ENCODE measurements at regions not wholly inside any gene's neighbourhood (a gene's known extent, or its start where the extent isn't known, plus 50 kb on each side); places are given as distances from the start of the nearest gene placed in this dataset.

- peaks cover 15% of the 10 kb centered on the region for H3K9me3 Mint-ChIP-seq
- no peak overlapping the region for H3K4me3 Mint-ChIP-seq
- H3K27me3 Mint-ChIP-seq (ENCODE audit: low read depth): no peaks in the 10 kb centered on the region
- DNase-seq (ENCODE audit: low spot score): no peak
- no peak overlapping the region for H3K27ac Mint-ChIP-seq
- peaks cover 4% of the 10 kb centered on the region for H3K36me3 Mint-ChIP-seq (ENCODE audit: low read depth)
- peaks cover under 1% of the 10 kb centered on the region for H3K4me1 Mint-ChIP-seq (ENCODE audit: low read depth)
These were observed 374.8 kb downstream of the ZFHX3 start for GRCh38 chr16:72673118-72673517.

- DNase-seq (ENCODE audit: low spot score): no peak
- Mint-ChIP-seq H3K4me3 (no peak overlapping the region), H3K36me3 (ENCODE audit: low read depth) (no peaks in the 10 kb centered on the region), H3K4me1 (ENCODE audit: low read depth) (peaks cover 21% of the 10 kb centered on the region), H3K27ac (no peak overlapping the region), H3K9me3 (peaks cover 6% of the 10 kb centered on the region), H3K27me3 (ENCODE audit: low read depth) (peaks cover 9% of the 10 kb centered on the region)
These were observed 381.7 kb downstream of the ZFHX3 start for GRCh38 chr16:72666267-72666666.

DNA sequence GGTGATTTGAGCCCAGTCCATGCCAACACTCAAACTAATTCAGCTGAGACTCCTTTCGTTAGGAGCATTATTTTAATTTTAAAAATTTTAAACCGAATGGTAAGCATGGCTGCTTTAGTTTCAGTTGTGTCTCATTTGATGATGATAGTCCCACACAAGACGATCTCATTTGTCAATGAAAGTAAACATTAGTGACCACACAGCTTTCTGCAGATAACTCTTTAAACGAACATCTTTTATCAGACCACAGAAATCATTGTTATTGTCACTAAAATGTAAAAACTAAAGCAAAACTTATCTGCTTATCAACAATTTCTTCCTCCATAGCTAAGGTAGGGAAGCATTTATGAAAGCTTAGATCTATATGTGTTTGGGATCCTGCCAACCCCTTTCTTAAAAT, 382.2 kb downstream of the ZFHX3 start:
- Mint-ChIP-seq H3K4me3 (peak overlapping the region; percentile 100), H3K36me3 (ENCODE audit: low read depth) (no peaks in the 10 kb centered on the region), H3K27ac (peak overlapping the region; percentile 99), H3K27me3 (ENCODE audit: low read depth) (peaks cover 9% of the 10 kb centered on the region), H3K9me3 (peaks cover 6% of the 10 kb centered on the region), H3K4me1 (ENCODE audit: low read depth) (peaks cover 21% of the 10 kb centered on the region)
- no peak for DNase-seq (ENCODE audit: low spot score)

DNA sequence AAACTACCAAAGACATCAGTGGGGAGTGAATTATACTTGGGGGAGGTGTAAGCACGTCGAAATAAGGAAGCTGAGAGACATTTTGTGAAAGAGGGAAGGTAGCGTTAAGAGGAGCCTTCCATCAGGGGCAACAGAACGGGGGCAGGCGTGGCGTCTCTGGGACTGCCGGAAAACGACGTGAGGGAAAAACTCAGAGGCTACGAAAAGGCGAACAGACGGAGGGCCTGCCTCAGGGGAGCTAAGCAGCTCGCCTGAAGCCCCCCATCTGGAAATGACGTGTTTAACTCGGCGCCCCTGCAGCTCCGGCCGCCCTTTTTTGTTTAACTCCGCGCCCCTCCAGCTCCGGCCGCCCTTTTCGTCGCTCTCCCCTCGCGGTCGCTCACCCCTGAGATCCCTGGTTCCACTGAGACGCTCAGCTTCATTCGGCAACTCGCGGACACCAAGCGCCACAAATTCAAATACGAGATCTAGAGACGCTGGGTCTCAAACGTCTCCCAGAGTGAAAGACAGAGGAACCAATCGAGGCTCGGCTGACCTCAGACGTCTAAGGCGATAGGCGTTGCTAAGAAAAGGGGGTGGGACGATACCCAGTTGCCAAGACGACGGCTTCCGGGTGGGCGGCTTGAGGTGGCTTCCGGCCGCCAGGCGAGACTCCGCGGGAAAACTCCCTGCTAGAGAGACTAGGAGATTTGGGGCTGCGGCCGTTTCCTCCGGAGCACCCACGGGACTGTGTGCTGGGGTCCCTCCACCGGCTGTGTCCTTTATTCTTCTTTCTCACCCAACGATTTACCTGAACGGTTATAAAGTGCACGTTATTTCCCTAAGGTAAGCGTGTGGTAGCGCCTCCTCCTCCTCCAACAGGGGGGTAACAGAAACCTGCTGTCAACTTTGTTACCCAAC, 383.2 kb downstream of the ZFHX3 start:
- peaks cover 9% of the 10 kb centered on the region for H3K27me3 Mint-ChIP-seq (ENCODE audit: low read depth)
- DNase-seq (ENCODE audit: low spot score): peak; percentile 94
- peaks cover 21% of the 10 kb centered on the region for H3K4me1 Mint-ChIP-seq (ENCODE audit: low read depth)
- H3K9me3 Mint-ChIP-seq: peaks cover 11% of the 10 kb centered on the region
- peak overlapping the region; percentile 100 for H3K4me3 Mint-ChIP-seq
- H3K36me3 Mint-ChIP-seq (ENCODE audit: low read depth): no peaks in the 10 kb centered on the region
- peak overlapping the region; percentile 99 for H3K27ac Mint-ChIP-seq

- Mint-ChIP-seq H3K9me3 (peaks cover 11% of the 10 kb centered on the region), H3K4me1 (ENCODE audit: low read depth) (peaks cover 23% of the 10 kb centered on the region), H3K27ac (peak overlapping the region; percentile 99), H3K27me3 (ENCODE audit: low read depth) (peaks cover 9% of the 10 kb centered on the region), H3K4me3 (peak overlapping the region; percentile 100), H3K36me3 (ENCODE audit: low read depth) (no peaks in the 10 kb centered on the region)
- DNase-seq (ENCODE audit: low spot score): no peak
These were observed 383.8 kb downstream of the ZFHX3 start for GRCh38 chr16:72664056-72664508.

DNA sequence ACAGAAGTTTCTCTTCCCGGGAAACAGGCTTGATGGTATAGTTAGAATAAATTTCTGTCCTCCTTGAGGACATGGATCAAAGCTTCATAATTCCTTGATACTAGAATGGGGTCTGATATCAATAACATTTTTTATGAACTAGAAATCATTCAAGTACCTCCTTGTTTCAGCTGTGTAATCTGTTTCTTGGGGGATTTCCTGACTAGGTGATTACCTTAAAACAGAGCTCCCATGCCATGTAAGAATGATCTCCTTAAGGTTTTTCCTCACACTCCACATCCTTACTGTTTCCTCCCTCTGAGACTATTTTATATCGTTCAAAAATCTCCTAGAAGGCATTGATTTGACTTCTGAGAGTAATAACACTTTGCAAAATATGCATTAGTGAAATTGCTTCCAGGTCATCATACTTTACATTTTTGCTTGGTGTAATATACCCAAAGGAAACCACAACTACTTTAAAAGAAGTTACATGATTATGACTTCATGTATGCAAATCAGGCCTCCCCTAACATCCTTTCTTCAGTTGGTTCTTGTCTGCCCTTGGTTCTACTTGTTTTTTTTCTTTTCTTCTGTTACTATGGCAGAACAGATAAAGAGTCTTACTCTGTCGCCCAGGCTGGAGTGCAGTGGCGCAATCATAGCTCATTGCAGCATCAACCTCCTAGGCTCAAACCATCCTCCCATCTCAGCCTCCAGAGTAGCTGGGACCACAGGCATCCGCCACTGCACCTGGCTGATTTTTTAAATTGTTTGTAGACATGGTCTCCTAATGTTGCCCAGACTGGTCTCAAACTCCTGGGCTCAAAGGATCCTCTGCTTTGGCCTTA, 388.8 kb downstream of the ZFHX3 start:
- Mint-ChIP-seq H3K9me3 (peaks cover 11% of the 10 kb centered on the region), H3K27ac (no peak overlapping the region), H3K36me3 (ENCODE audit: low read depth) (no peaks in the 10 kb centered on the region), H3K4me1 (ENCODE audit: low read depth) (peaks cover 18% of the 10 kb centered on the region), H3K27me3 (ENCODE audit: low read depth) (peaks cover 9% of the 10 kb centered on the region), H3K4me3 (no peak overlapping the region)
- no peak for DNase-seq (ENCODE audit: low spot score)

DNA sequence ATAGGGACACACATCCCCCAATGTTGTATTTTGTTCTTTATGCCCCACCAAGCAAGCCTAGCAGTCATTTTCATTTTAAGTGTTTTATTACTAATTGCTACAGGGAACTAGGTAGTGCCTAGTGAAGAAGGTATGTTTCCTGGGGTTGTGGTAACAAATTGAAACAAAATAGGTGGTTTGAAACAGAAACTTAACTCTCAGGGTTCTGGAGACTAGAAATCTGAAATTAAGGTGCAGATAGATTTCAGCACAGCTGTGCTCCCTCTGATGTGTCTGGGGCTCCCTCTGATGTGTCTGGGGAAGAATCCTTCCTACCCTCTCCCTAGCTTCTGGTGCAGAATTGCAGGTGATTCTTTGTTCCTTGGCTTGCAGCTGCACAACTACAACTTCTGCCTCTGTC, 390.1 kb downstream of the ZFHX3 start:
- H3K27ac Mint-ChIP-seq: no peak overlapping the region
- no peak for DNase-seq (ENCODE audit: low spot score)
- H3K9me3 Mint-ChIP-seq: peaks cover 11% of the 10 kb centered on the region
- peaks cover 5% of the 10 kb centered on the region for H3K27me3 Mint-ChIP-seq (ENCODE audit: low read depth)
- no peak overlapping the region for H3K4me3 Mint-ChIP-seq
- H3K4me1 Mint-ChIP-seq (ENCODE audit: low read depth): peaks cover 14% of the 10 kb centered on the region
- no peaks in the 10 kb centered on the region for H3K36me3 Mint-ChIP-seq (ENCODE audit: low read depth)

- Mint-ChIP-seq H3K9me3 (peaks cover 11% of the 10 kb centered on the region), H3K36me3 (ENCODE audit: low read depth) (no peaks in the 10 kb centered on the region), H3K4me1 (ENCODE audit: low read depth) (peaks cover 11% of the 10 kb centered on the region), H3K4me3 (no peak overlapping the region), H3K27ac (no peak overlapping the region), H3K27me3 (ENCODE audit: low read depth) (peaks cover 2% of the 10 kb centered on the region)
- DNase-seq (ENCODE audit: low spot score): no peak
These were observed 390.8 kb downstream of the ZFHX3 start for GRCh38 chr16:72657164-72657563.

DNA sequence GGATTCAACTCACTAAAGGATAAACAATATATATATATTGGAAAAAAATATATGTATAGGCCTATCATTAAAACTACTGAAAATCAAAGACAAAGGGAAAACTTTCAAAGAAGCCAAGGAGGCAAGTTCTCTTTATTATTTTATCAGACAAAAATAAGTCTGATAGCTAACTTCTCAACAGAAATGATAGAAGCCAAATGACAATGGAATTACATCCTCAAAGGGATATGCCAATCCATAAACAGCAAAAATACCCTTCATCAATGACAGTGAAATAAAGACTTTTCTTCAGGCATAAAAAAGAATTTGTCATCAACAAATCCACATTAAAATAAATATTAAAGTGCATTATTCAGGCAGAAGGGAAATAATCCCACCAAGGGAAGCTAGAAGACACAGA, 393.4 kb downstream of the ZFHX3 start:
- Mint-ChIP-seq H3K27ac (no peak overlapping the region), H3K9me3 (no peaks in the 10 kb centered on the region), H3K4me1 (ENCODE audit: low read depth) (peaks cover 11% of the 10 kb centered on the region), H3K4me3 (no peak overlapping the region), H3K27me3 (ENCODE audit: low read depth) (no peaks in the 10 kb centered on the region), H3K36me3 (ENCODE audit: low read depth) (no peaks in the 10 kb centered on the region)
- DNase-seq (ENCODE audit: low spot score): no peak

DNA sequence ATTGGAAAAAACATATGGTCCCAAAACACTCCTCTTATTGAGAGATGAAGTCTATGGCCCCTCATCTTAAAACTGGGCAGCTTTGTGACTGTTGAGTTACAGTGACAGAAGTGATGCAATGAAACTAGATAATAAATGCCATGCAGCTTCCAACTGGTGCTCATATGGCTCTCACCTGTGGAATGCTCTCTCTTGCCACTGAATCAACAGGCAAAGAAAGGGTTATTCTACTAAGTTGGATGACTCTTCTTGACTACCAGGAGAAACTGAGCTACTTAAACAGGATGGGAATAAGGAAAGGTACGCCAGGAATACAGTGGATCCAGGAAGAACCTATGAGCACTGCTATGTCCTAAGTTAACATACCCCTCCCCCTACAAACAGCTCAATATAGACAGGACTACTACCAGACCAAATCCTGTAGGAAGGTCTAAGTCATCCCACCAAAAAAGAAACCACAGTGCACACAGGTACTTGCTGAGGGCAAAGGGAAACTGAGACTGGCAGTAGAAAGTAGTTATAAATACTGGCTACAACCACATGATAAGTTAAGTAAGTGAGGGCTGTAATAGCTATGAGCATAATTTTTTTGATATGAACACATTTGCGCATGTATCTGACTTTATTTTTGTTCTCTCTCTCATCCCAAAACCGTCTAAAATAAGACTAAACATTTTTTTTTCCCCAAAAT, 398.5 kb downstream of the ZFHX3 start:
- Mint-ChIP-seq H3K9me3 (no peaks in the 10 kb centered on the region), H3K27ac (no peak overlapping the region), H3K27me3 (ENCODE audit: low read depth) (no peaks in the 10 kb centered on the region), H3K4me1 (ENCODE audit: low read depth) (no peaks in the 10 kb centered on the region), H3K36me3 (ENCODE audit: low read depth) (no peaks in the 10 kb centered on the region), H3K4me3 (no peak overlapping the region)
- DNase-seq (ENCODE audit: low spot score): no peak

- Mint-ChIP-seq H3K27me3 (ENCODE audit: low read depth) (no peaks in the 10 kb centered on the region), H3K36me3 (ENCODE audit: low read depth) (no peaks in the 10 kb centered on the region), H3K9me3 (peaks cover 6% of the 10 kb centered on the region), H3K27ac (no peak overlapping the region), H3K4me1 (ENCODE audit: low read depth) (no peaks in the 10 kb centered on the region), H3K4me3 (no peak overlapping the region)
- DNase-seq (ENCODE audit: low spot score): no peak
These were observed 401.3 kb downstream of the ZFHX3 start for GRCh38 chr16:72646615-72647014.

DNA sequence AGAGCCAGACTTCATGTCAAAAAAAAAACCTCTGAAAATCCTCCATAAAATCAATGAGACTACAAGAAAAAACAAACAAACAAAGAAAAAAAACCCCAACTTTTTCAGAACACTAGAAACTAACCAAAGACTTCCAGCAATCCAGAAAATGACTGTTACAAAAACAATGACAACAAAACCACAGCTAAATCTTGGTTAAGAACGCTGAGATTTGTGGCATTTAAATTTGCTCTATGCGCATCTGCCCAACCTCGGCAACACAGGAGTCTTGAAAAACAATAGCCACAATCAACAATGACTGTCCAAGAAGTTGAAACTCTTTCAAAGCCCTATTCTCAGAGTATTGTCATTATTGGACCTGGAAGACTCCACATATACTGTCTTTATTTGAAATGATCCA, 402.4 kb downstream of the ZFHX3 start:
- no peak overlapping the region for H3K27ac Mint-ChIP-seq
- no peak overlapping the region for H3K4me3 Mint-ChIP-seq
- no peaks in the 10 kb centered on the region for H3K27me3 Mint-ChIP-seq (ENCODE audit: low read depth)
- no peak for DNase-seq (ENCODE audit: low spot score)
- H3K4me1 Mint-ChIP-seq (ENCODE audit: low read depth): no peaks in the 10 kb centered on the region
- no peaks in the 10 kb centered on the region for H3K36me3 Mint-ChIP-seq (ENCODE audit: low read depth)
- peaks cover 8% of the 10 kb centered on the region for H3K9me3 Mint-ChIP-seq

GRCh38 chr16:72644911-72645310, 403.0 kb downstream of the ZFHX3 start:
- Mint-ChIP-seq H3K9me3 (peaks cover 9% of the 10 kb centered on the region), H3K4me1 (ENCODE audit: low read depth) (no peaks in the 10 kb centered on the region), H3K27ac (no peak overlapping the region), H3K4me3 (no peak overlapping the region), H3K36me3 (ENCODE audit: low read depth) (no peaks in the 10 kb centered on the region), H3K27me3 (ENCODE audit: low read depth) (no peaks in the 10 kb centered on the region)
- DNase-seq (ENCODE audit: low spot score): no peak

DNA sequence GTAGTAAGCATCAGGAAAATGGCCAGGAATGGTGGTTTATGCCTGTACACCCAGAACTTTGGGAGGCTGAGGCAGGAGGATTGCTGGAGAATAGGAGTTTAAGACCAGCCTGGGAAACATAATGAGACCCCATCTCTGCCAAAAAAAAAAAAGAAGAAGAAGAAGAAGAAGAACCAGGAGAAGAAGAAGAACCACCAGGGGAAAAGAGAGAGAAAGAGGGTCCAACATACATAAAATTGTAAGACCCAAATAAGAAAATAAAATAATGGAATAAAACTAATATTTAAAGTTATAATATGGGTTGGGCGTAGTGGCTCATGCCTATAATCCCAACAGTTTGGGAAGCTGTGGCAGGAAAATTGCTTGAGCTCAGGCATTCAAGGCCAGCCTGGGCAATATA, 408.4 kb downstream of the ZFHX3 start:
- H3K27me3 Mint-ChIP-seq (ENCODE audit: low read depth): no peaks in the 10 kb centered on the region
- H3K27ac Mint-ChIP-seq: no peak overlapping the region
- no peak overlapping the region for H3K4me3 Mint-ChIP-seq
- H3K36me3 Mint-ChIP-seq (ENCODE audit: low read depth): peaks cover 3% of the 10 kb centered on the region
- peaks cover 20% of the 10 kb centered on the region for H3K9me3 Mint-ChIP-seq
- no peak for DNase-seq (ENCODE audit: low spot score)
- peaks cover 3% of the 10 kb centered on the region for H3K4me1 Mint-ChIP-seq (ENCODE audit: low read depth)
